ENCODE measurements at regions not wholly inside any gene's neighbourhood (a gene's known extent, or its start where the extent isn't known, plus 50 kb on each side); places are given as distances from the start of the nearest gene placed in this dataset.

- TF ChIP-seq CTCF (optimal IDR thresholded peaks at IDR 0.05 in 1 of 3, IDR thresholded peaks at IDR 0.05 in 1 of 3, conservative IDR thresholded peaks at IDR 0.05 in 1 of 3; ENCODE audit: extremely low read depth in 1 of 3, insufficient read depth in 2 of 3, low read length in 3 of 3) (no peak), EZH2 (IDR thresholded peaks at IDR 0.05; ENCODE audit: low read length) (no peak)
Observed at GRCh38 chr6:87922947-87923330, 124.7 kb upstream of the SPACA1 start.
